GM12892 (cell line): ENCODE measurements at regions not wholly inside any gene's neighbourhood (a gene's known extent, or its start where the extent isn't known, plus 50 kb on each side); places are given as distances from the start of the nearest gene placed in this dataset.

Experiments
- POLR2A ChIP-seq: IDR thresholded peaks from 2 replicates; pipeline ENCODE4 v1.6.1; 2011; ENCODE audit warnings: low read depth, low read length, control low read depth
- TAF1 ChIP-seq: IDR thresholded peaks from 2 replicates; pipeline ENCODE4 v1.6.1; 2011; ENCODE audit warnings: low read depth, mild to moderate bottlenecking, control low read depth, low read length, borderline replicate concordance

DNA sequence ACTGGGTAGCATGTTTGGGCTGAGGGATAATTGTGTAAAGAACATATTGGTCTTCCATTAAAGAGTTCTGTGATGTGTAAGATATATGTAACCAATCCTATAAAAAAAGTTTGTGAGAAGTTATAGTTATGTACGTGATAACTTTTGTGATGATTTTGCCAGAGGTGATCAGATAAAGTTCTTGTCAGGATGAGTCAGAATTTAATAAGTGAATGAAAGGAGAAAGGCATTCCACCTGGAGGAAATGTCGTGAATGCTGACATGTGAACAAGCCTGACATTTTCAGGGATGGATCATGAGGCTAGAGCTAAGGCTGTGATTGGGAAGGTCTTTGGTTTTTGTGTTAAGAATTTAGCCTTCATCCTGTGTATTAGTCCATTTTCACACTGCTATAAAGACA, 241.5 kb downstream of the SNAPC1 start:
- TF ChIP-seq POLR2A (no peak), TAF1 (no peak)
